Hindlimb muscle (tissue), 1 donor: ENCODE measurements at regions not wholly inside any gene's neighbourhood (a gene's known extent, or its start where the extent isn't known, plus 50 kb on each side); places are given as distances from the start of the nearest gene placed in this dataset.

ENCODE experiments used
- DNase-seq: peaks from one replicate; pipeline ENCODE4 v3.0.0-alpha.2; 2013

DNA sequence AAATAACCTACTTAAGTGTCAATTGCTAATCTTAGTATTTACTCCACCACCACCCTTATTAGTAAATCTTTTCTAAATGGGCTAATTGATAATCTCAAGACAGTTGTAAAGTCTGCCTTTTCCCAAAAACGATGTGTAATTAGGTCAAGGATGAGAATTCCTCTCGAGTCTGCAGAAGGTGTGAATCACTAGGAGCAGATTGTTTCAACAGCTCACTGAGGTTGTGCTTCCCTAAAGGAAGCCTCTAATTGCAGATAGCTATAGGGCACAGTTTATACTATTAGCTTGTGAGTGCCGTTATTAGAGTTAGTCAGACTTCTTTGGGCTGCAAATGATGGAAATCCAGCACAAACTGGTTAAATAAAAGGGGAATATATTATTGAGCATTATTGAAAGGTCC, 84.9 kb downstream of the C11orf91 start:
- no peak for DNase-seq

GRCh38 chr11:33613404-33613803, 87.2 kb downstream of the C11orf91 start:
- no peak for DNase-seq

GRCh38 chr11:33610903-33611302, 89.7 kb downstream of the C11orf91 start:
- no peak for DNase-seq

DNA sequence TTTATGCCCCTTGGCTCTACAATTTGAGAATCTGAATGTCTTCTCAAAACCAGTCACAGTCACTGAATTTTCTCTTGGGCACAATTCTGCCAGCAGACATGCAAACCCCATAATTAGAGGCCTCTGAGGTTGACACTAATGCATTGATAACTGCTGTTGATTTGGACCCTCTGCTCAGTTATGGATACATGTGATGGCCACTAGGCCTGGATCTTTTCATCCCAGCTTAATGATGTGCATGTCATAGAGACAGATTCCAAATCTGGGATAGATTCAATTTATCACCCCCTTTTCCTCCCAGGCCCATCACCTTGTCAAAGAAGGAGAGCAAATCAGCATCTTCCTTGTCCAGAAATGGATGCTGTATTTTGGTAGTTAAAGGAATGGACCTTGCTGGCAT, 92.2 kb downstream of the C11orf91 start:
- DNase-seq, result no peak

DNA sequence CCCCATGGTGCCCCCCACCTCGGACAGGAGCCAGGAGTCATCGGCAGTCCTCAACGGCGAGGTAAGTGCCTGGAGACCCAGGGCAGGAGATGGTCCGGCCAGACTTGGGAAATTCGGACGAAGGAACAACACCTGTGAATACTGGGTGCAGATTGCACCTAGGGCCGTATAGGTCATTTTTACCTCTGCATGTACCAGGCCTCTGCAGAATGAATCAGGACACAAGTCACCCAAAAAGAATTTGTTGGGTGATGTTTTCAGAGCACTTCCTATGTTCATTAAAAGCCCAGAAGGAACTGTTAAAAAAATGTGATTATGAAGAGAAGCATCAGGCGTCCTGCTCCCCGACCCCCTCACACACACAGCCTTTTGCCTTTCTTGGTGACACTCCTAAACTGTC, 93.9 kb downstream of the C11orf91 start:
- DNase-seq, result no peak

- DNase-seq, result no peak
Measured at GRCh38 chr11:33605703-33606102, 94.9 kb downstream of the C11orf91 start.

DNA sequence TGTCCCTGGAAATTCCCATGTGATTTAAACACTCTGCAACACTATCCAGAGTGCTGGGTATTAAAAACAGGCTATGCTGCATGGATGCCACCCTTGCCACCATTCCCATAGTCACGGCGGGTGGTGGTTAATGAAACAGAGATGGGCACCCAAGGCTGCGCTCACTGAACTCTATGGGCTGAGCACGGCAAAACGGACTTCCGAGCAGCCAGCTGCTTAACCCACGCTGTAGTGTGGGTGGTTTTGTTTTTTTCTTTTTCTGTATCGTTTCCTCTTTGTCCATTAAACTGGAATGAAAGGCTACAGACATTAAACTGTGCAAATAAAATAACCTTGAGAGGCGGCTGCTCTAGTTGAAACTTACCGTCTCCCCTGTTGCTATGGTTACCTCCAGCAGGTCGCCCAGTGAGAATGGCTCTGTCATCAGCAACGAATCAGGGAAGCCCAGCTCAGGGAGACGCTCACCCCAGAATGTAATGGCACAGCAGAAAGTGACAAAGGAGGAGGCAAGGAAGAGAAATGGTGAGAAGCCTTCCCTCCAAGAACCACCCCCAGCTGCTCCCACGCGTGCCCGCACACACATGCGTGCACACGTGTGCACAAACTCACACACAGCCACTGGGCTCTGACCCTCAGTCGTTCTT, 102.1 kb downstream of the C11orf91 start:
- no peak for DNase-seq

DNA sequence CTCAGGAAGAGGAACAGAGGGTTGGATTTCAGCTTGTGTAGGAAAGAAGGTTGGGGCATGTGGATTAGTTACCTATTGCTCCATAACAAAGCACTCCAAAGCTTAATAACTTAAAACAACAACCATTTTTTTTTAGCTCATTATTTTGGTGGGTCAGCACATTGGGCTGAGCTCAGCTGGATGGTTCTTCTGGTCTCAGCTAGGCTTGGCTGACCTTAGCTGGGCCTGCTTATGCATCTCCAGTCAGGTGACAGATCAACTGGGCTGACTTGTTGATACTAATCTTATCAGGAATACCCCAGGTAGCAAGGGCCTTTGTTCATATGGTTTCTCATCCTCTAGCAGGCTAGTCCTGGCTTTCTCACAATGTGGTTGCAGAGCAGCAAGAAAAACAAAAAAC, 106.4 kb downstream of the C11orf91 start:
- no peak for DNase-seq

DNA sequence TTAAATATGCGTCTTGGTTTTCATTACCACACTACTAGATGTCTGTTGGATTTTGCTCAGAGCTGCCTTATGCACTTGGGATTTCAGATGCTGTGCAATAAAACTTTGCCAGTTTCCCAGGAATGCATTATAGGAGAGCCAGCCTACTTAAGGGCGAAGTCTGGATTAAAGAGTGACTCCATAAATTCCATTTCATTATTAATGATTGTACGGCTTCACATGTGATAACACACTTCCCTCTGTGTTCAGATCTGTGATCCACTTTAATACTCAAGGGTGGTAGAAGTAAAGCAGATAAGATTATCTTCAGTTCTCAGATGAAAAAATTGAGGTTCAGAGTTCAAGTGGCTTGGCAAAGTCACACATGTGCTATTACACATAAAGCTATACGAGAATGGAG, 110.2 kb downstream of the C11orf91 start:
- DNase-seq, result no peak

DNA sequence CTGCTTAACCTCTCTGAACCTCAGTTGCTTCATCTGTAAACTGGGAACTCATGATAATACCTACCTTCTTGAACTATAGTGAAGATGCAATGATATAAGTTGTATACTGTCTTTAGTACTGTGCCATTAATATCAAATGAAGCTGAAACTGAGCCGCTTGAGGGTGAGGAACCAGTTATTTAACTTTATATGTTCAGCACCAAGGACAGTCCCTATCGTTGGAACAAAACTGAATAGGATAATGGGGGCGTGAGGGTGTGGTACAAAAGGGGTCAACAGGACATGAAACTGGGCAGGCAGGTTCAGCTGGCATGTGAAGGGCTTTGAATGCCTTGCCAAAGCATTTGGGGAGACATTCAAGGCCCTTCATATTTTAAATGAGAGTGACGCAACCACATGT, 112.6 kb downstream of the C11orf91 start:
- DNase-seq, result no peak

DNA sequence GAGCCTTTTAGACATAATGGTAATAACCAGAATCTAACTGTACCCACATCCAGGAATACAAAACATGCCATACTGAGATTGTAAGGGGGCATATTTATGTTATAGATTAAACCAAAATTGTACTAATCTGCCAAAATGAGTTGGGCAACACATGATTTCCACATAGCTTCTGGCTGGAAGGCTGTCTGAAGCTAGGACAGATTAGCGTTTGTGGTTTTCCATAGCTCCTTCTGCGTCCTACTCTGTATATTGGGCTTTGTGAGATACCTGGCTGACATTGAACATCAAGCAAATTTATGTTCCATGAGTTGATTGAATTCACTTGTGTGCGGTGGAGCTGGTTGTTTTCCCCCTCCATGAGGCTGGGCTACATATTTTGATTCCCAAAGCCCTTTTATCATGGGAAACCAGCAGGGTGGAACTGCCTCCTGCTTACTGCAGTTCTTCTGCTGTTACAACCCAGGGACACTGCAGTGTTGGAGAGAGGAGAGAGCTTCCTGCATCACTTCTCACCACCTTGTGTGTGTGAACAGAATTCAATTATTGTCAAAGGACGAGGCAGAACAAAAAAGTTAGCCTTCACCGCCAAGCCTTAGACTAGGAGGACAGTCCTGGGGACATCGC, 114.9 kb downstream of the C11orf91 start:
- no peak for DNase-seq

DNA sequence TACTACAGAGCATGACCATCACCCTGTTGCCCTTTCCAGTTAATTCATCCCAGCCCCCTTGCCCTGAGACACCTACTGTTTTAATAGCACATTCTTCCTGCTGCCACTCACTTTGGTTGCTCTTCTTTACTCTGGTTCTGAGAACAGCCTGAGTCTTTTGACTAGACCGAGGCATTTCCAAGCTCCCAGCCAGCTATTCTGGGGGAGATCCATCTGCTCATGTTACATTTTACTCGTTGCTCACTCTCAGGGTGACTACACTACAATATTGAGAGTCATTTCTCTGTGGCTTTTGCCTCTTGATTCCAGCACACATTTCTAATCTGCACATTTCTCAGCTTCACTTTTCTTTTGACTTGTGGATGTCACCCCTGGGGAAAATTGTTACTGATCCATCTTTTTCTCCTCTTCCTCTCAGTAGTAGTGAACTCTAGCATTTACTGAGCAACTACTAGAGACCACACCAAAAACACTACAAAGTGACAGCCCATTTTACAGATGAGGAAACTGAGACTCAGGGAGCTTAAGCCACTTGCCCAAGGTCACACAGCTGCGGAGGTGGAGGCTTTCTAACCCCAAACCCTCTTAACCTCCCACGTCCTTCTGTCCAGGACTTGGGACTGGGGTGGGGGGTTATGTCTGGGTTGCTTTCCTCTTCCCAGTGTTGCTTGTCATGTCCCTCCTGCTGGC, 117.8 kb downstream of the C11orf91 start:
- no peak for DNase-seq

DNA sequence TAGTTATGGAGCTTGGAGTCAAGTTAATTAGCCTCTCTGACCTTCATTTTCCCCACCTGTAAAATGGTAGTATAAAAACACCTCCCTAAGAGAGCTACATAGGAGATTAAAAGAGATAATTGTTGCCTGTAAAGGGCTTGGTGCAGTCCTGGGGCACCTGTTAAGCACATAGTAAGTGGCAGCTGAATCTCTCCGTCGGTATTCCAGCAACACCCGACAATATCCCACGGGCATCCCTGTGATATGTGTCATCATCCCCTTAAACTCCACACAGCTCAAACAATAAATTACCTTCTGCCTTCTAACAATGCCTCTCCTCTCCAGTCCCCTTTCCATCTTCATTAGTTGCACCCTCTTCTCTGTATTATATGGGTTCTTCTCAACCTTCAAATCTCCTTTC, 121.5 kb downstream of the C11orf91 start:
- no peak for DNase-seq

DNA sequence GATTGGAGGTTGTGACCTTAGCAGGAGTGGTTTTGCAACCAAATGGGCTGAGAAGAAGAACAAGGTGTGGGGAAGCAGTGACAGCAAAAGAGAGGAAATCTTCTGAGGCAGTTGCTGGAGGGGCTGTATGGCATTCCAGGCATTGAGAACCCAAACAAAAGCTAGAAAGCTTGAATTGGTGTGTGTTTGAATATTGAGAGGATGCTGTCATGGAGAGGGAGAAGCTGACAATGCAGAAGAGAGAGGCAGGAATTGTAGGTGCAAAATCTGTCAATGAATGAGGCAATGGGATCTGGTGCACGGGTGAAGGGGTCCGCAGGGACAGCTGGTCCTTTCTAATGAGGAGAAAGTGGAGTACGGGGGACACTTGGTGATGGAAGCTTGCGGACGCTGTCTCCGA, 123.4 kb downstream of the C11orf91 start:
- DNase-seq, result no peak

GRCh38 chr11:33575311-33575710, 125.3 kb downstream of the C11orf91 start:
- no peak for DNase-seq

- no peak for DNase-seq
Measured at GRCh38 chr11:33574331-33574730, 126.3 kb downstream of the C11orf91 start.

DNA sequence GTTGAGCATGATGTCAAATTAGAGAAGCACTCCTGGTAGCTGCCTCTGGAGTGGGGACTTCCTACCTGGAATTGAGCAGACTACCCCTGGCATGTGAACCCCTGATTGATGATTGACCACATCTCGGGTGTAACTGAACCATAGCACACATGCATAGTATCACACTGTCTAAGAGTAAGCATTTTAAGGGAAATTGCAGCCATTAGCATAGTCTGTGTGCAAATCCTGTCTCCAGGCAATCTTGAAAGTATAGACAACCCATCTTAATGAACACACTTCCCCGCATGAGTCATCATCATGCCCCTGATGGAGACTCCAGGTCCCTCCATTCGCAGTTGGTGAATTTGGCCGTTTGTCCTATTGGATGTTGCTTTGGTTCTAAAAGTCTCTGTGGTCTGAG, 131.3 kb downstream of the C11orf91 start:
- no peak for DNase-seq

DNA sequence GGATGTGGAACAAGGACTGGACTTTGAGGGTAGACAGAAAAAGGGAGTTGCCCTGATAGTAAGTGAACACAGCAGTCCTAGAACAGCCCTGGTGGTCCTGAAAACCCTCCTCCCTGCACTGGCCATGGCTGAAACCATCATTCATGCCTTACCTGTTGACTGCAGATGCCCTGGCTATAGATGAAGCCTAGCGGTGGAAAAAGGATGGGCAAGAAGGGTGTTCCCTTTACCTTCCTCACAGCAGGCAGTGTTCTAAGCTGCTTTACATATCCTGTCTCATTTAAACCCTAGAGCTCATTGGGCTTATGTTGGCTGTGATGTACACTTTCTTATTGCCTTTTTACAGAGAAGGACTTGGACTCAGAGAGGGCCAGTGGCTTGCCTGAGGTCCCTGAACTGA, 133.6 kb downstream of the C11orf91 start:
- no peak for DNase-seq

DNA sequence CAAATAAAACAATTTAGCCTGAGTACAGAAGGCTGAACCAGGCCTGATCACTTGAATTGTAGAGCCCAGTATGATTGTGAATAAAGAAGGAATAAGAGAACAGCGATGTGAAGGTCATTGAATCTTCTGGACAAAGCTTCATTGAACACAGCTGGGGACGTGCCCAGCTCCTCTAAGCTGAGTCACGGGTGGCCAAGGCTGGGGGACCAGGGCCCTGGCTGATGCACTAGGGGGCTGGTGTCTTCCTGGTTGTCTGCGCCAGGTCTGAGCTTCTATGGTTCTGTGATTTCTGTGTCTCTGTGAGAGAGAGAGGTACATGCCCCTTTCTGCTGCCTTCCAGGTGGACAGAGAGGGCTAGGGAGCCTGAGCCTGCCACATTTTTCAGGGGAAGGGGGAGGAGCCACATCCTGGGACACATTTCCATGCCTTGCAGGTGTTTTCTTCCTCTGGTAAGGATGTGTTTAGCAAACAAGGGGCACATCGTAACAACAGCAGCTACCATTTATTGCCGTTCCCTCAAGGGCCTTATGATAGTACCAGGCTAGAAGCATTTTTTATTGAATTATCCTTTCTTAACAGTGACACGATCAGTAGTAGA, 135.7 kb downstream of the C11orf91 start:
- no peak for DNase-seq

DNA sequence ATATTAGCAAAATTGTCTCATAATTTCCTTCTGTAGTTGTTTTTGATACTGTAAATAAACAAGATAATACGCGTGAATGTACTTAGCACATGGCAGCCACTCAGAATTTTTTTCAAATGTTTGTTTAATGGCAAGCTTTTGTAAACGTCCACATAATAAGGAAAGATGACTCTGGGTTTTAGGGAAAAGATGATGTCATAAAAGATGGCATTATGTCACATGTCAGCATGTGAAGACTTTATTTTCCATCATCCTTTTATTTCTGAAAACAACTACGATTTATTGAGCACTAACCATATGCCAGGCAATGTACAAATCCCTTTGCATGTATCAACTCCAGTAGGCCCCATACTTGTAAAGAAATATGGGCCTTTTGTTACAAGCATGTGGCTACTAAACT, 139.9 kb downstream of the C11orf91 start:
- DNase-seq, result no peak

DNA sequence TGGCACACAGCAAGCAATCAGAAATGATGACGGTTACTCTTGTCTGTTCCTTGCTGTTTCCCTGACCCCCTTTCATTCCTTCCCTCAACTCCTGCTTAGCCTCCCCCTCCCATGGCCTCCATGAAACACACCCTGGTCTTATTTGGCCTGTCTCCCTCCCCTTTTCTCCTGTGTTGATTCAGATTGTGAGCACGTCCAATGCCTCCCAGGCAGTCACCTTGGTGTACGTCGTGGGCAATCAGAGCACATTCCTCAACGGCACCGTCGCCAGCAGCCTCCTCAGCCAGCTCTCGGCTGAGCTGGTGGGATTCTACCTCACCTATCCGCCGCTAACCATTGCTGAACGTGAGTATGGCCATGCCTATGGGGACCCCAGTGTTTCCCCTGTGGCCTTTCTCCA, 141.1 kb downstream of the C11orf91 start:
- no peak for DNase-seq

GRCh38 chr11:33558097-33558496, 142.5 kb downstream of the C11orf91 start:
- DNase-seq, result no peak

DNA sequence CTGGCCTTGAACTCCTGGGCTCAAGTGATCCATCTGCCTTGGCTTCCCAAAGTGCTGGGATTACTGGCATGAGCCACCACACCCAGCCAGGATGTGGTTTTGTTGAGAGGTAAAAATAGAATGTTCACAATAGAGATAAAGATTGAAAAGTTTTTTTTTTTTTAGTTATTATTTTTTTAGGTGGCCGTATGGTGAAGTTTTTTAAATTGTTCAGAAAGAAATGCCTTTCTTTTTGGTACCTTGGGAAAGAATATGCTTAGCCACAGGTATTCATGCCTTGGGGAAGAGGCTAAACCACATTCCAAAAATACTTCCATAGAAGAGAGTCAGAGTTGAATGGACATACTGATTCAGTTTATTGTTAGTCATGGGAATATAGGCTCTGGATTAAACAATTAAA, 143.4 kb downstream of the C11orf91 start:
- DNase-seq, result no peak

DNA sequence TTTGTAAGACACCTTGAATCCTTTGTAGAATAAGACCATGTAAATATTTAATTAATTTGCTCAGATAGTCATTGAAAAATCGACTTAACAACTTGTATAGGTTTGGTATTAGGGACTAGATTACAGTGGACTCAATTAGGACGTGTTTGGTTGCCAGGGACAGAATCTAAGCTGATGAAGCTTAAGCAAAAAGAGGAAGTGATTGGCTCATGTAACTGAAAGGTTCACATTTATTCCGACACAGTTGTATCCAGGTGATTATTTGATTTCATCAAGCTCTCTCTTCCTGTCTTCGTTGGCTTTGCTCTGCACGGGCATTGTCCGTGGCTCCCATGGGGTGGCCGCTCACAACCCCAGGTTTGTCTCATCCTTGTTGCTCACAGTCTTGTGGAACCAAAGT, 146.4 kb downstream of the C11orf91 start:
- no peak for DNase-seq
